NCI-H2196 treated with DMSO at 0.1 percent for 48 hours (cell line): ENCODE measurements at regions not wholly inside any gene's neighbourhood (a gene's known extent, or its start where the extent isn't known, plus 50 kb on each side); places are given as distances from the start of the nearest gene placed in this dataset.

Experiments
- DNase-seq: peaks from one replicate; lab custom pipeline; 2025; ENCODE audit not compliant: unreplicated experiment; lab: John Stamatoyannopoulos, UW

- no peak for DNase-seq
Observed at GRCh38 chr12:81819991-81820633, 61.0 kb upstream of the PPFIA2 start.

DNA sequence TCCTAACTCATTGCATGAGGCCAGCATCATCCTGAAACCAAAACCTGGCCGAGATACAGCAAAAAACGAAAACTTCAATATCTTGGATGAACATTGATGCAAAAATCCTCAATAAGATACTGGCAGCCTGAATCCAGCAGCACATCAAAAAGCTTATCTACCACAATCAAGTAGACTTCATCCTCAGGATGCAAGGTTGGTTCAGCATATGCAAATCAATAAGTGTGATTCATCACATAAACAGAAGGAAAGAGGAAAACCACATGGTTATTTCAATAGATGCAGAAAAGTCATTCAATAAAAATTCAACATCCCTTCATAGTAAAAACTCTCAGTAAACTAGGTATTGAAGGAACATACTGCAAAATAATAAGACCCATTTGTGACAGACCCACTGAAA, 56.5 kb upstream of the PPFIA2 start:
- no peak for DNase-seq

- DNase-seq = no peak
Observed at GRCh38 chr12:81811778-81812125, 52.6 kb upstream of the PPFIA2 start.

- DNase-seq = no peak
Observed at GRCh38 chr12:81811061-81811777, 52.1 kb upstream of the PPFIA2 start.

DNA sequence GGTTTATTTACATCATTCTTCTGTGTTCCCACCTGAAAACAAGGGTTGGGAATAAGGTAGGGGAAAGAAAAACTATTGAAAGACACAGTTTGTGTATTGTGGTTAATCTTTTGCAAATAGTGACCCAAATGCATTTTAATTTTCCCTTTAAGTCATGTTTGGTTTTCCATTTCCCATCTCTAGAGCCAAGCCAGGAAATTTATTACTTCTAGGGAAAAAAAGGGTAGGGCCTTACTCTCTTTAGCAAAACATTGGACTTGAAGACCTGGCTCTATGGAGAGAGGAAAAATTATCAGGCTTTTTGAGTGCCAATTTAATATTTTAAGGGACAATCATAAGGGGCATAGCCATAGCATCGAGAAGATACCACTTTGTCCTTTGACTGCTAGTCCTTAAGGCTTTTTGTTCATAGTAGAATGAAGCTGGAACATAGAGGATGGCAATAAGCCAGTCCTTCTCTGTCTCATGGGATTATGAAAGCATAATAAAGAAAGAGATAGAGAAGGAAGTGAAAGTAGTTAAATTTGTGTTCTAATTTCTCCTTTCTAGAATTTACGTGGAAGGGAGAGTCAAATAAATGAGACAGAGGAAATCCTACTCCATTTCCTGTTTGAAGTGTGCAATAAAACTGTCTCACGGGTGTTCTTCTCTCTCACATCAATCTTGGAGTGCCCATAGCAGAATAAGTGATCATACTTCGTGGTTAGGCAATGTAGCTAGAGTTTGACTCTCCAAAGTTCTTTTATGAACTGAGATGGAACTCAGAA, 50.9 kb upstream of the PPFIA2 start:
- no peak for DNase-seq

DNA sequence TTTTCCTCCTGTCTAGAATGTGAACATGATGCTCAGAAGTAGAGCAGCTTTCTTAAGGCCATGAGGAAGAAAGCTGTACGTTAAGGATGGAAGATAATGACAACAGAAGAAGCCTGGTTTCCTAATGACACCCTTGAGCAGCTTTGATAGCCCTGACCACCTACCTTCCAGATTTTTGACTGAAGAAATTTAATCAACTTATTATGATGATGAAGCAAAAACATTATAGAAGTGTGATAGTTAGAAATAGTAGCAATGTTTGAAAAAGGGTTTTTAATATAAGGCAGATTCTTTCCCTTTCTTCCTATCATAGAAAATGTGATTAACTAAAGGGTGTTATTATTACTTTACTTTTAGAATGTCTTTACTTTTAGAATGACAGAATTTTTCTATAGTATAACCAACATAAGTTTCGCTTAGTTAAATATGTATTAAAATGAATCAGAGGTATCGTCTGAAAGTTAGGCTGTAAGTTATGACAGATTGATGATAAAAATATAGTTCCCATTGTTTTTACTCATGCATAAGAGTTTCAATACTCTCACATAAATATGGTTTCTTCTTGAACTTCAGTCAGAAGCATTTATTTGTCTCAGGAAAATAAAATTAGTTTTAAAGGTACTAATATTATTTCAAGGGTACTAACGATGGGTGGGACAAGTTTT, 50.1 kb upstream of the PPFIA2 start:
- DNase-seq = no peak
